Fibroblast of lung (primary cell): ENCODE measurements at regions not wholly inside any gene's neighbourhood (a gene's known extent, or its start where the extent isn't known, plus 50 kb on each side); places are given as distances from the start of the nearest gene placed in this dataset.

Source experiments
- EZH2 ChIP-seq: IDR thresholded peaks from 2 replicates; pipeline ENCODE4 v1.5.1; 2012; ENCODE audit warnings: low read length, control low read depth, mild to moderate bottlenecking; ENCODE audit errors: missing control alignments
- TF ChIP-seq, protein P1 (sequence below), 2 donors: IDR thresholded peaks in 1 of 2; conservative IDR thresholded peaks in 1 of 2; 1 replicate in 1 of 2; 2 replicates in 1 of 2; pipeline ENCODE4 v1.5.1; 2011 to 2012; ENCODE audit warnings: low read length in 2 of 2, control low read depth in 1 of 2, inconsistent platforms in 1 of 2, low read depth in 1 of 2, mild to moderate bottlenecking in 1 of 2

DNA sequence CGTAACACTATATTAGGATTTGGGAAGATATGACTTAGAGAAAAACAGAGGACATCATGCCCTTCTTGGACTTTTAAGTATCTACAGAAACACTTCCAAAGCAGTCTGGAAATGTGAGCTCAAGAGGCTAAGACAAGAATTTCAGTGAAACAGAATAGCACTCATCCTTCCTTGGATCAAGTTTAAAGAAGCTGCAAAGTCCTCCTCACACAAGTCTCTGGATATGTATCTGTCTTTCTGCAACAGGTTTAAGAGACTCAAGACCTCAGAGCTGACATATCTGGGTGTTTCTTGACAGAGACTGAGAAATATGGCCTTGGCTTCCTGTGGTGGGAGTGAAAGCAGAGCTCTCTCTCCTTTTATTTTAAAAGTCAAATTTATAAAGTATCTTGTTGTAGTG, 82.5 kb upstream of the GIMD1 start:
- TF ChIP-seq, protein P1, sequence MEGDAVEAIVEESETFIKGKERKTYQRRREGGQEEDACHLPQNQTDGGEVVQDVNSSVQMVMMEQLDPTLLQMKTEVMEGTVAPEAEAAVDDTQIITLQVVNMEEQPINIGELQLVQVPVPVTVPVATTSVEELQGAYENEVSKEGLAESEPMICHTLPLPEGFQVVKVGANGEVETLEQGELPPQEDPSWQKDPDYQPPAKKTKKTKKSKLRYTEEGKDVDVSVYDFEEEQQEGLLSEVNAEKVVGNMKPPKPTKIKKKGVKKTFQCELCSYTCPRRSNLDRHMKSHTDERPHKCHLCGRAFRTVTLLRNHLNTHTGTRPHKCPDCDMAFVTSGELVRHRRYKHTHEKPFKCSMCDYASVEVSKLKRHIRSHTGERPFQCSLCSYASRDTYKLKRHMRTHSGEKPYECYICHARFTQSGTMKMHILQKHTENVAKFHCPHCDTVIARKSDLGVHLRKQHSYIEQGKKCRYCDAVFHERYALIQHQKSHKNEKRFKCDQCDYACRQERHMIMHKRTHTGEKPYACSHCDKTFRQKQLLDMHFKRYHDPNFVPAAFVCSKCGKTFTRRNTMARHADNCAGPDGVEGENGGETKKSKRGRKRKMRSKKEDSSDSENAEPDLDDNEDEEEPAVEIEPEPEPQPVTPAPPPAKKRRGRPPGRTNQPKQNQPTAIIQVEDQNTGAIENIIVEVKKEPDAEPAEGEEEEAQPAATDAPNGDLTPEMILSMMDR (conservative IDR thresholded peaks at IDR 0.05 in 1 of 2, IDR thresholded peaks at IDR 0.05 in 1 of 2; ENCODE audit: low read depth in 1 of 2, low read length in 2 of 2): no peak
- TF ChIP-seq EZH2: no peak
